Glutamatergic neuron (in vitro differentiated cells): ENCODE measurements at regions not wholly inside any gene's neighbourhood (a gene's known extent, or its start where the extent isn't known, plus 50 kb on each side); places are given as distances from the start of the nearest gene placed in this dataset.
"Not testable (repeated sequence)": the region's sequence is repeated elsewhere in the genome, so short reads cannot be mapped to it uniquely, and the experiment has no call there.

Experiments used
- DNase-seq: peaks from one replicate; pipeline ENCODE4 v3.0.0; 2022
- H3K27ac Mint-ChIP-seq: one replicate; pipeline ENCODE4 v1.8.0; 2020; ENCODE audit warnings: mild to moderate bottlenecking, mixed read lengths, inconsistent platforms; ENCODE audit not compliant: unreplicated experiment
- H3K27me3 Mint-ChIP-seq: one replicate; pipeline ENCODE4 v1.8.0; 2020; ENCODE audit warnings: mild to moderate bottlenecking, moderate library complexity, mixed read lengths, inconsistent platforms; ENCODE audit not compliant: unreplicated experiment
- H3K36me3 Mint-ChIP-seq: one replicate; pipeline ENCODE4 v1.8.0; 2020; ENCODE audit warnings: mild to moderate bottlenecking, mixed read lengths, inconsistent platforms; ENCODE audit not compliant: unreplicated experiment
- H3K4me1 Mint-ChIP-seq: one replicate; pipeline ENCODE4 v1.8.0; 2020; ENCODE audit warnings: mild to moderate bottlenecking, low read depth, mixed read lengths, inconsistent platforms; ENCODE audit not compliant: unreplicated experiment
- H3K4me3 Mint-ChIP-seq: one replicate; pipeline ENCODE4 v1.8.0; 2020; ENCODE audit warnings: mild to moderate bottlenecking, mixed read lengths, inconsistent platforms; ENCODE audit not compliant: unreplicated experiment
- H3K9me3 Mint-ChIP-seq: one replicate; pipeline ENCODE4 v1.8.0; 2020; ENCODE audit warnings: mild to moderate bottlenecking, moderate library complexity, mixed read lengths, inconsistent platforms; ENCODE audit not compliant: unreplicated experiment
- TF ChIP-seq, protein P1 (sequence below): fragments of 200-600 bp; sonication (generic); IDR thresholded peaks from one replicate; pipeline ENCODE4 v1.5.0; 2021; ENCODE audit not compliant: partially characterized antibody, unreplicated experiment

DNA sequence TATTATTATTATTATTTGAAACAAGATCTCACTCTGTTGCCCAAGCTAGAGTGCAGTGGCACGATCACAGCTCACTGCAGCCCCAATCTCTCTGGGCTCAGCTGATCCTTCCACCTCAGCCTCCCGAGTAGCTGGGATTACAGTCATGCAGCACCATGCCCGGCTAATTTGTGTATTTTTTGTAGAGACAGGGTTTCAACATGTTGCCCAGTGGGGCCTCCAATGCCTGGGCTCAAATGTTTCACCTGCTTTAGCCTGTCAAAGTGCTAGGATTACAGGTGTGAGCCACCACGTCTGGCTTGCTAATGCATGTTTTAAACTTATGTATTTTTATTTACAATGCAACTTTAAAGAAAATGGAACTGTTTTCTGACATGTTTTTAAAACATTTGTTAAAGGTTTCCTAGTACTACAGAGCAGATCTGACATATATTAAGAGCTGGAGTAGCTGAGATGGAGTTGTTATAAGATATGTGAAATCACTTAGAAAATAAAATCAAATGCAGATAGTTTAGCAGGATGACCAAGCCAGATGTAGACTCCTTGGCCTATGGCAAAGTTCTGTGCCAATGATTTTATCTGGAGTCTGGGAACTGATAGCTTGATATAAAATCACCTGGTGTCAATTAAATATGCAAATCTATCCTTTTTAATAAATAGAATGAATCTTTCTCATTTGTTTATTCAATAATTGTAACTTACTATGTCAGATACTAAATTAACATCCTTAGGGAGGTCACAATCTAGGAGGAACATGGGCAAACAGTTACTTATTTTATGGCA is 310.1 kb upstream of the NAALADL2 start:
- DNase-seq = no peak
- H3K4me3 Mint-ChIP-seq = no peak overlapping the region
- TF ChIP-seq, protein P1, sequence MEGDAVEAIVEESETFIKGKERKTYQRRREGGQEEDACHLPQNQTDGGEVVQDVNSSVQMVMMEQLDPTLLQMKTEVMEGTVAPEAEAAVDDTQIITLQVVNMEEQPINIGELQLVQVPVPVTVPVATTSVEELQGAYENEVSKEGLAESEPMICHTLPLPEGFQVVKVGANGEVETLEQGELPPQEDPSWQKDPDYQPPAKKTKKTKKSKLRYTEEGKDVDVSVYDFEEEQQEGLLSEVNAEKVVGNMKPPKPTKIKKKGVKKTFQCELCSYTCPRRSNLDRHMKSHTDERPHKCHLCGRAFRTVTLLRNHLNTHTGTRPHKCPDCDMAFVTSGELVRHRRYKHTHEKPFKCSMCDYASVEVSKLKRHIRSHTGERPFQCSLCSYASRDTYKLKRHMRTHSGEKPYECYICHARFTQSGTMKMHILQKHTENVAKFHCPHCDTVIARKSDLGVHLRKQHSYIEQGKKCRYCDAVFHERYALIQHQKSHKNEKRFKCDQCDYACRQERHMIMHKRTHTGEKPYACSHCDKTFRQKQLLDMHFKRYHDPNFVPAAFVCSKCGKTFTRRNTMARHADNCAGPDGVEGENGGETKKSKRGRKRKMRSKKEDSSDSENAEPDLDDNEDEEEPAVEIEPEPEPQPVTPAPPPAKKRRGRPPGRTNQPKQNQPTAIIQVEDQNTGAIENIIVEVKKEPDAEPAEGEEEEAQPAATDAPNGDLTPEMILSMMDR = no peak
- no peaks in the 10 kb centered on the region for H3K9me3 Mint-ChIP-seq
- H3K4me1 Mint-ChIP-seq = no peaks in the 10 kb centered on the region
- no peak overlapping the region for H3K27ac Mint-ChIP-seq
- no peaks in the 10 kb centered on the region for H3K36me3 Mint-ChIP-seq
- H3K27me3 Mint-ChIP-seq = no peaks in the 10 kb centered on the region

DNA sequence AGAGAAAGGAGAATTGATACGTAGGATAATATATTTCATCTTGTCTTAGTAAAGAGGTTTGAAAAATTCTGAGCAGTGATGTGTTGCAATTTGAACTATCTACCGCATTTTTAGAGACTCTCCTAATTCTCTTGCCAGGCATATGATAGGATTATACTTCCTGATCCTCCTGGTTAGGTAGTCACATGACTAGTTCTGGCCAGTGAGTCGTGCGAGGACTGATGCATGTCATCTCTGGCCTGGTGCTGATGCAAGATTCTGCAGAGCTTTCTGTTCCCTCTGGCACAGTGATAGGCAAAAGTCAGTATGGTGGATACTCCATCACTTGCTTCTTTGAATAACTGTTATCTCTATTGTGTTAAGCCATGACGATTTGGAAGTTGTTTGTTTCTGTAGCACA is 277.6 kb upstream of the NAALADL2 start:
- DNase-seq = no peak
- H3K27me3 Mint-ChIP-seq = peaks cover 1% of the 10 kb centered on the region
- H3K9me3 Mint-ChIP-seq = no peaks in the 10 kb centered on the region
- H3K36me3 Mint-ChIP-seq = no peaks in the 10 kb centered on the region
- no peak overlapping the region for H3K27ac Mint-ChIP-seq
- H3K4me3 Mint-ChIP-seq = no peak overlapping the region
- TF ChIP-seq, protein P1 = no peak
- H3K4me1 Mint-ChIP-seq = peaks cover 7% of the 10 kb centered on the region

DNA sequence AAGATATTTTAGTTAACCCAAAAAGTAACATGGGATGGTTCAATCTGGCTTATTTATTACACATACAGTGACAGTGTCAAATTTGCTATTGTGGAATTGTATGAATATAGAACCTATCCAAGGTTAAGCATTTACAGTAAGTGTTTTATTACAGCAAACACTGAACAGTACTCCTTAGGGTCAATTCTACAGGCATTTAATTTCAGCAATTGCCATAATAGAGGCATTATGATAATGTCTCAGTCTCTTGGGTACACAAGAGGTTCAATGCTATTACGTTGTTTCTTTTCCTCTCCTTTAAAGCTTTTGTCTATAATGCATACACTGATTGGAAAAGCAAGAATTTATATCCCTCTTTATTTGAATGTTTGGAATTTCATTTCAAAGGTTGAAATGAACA is 275.7 kb upstream of the NAALADL2 start:
- H3K36me3 Mint-ChIP-seq = no peaks in the 10 kb centered on the region
- H3K9me3 Mint-ChIP-seq = peaks cover 3% of the 10 kb centered on the region
- peaks cover 7% of the 10 kb centered on the region for H3K4me1 Mint-ChIP-seq
- no peak overlapping the region for H3K27ac Mint-ChIP-seq
- DNase-seq = no peak
- H3K4me3 Mint-ChIP-seq = no peak overlapping the region
- TF ChIP-seq, protein P1 = no peak
- H3K27me3 Mint-ChIP-seq = peaks cover 1% of the 10 kb centered on the region

DNA sequence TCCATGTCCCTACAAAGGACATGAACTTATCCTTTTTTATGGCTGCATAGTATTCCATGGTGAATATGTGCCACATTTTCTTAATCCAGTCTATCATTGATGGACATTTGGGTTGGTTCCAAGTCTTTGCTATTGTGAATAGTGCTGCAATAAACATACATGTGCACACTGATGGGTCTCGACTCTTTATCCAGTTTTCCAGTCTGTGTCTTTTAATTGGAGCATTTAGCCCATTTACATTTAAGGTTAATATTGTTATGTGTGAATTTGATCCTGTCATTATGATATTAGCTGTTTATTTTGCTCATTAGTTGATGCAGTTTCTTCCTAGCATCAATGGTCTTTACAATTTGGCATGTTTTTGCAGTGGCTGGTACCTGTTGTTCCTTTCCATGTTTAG is 272.0 kb upstream of the NAALADL2 start:
- H3K4me1 Mint-ChIP-seq, H3K36me3 Mint-ChIP-seq, H3K9me3 Mint-ChIP-seq, DNase-seq, H3K27ac Mint-ChIP-seq, H3K27me3 Mint-ChIP-seq, H3K4me3 Mint-ChIP-seq: not testable (repeated sequence)

DNA sequence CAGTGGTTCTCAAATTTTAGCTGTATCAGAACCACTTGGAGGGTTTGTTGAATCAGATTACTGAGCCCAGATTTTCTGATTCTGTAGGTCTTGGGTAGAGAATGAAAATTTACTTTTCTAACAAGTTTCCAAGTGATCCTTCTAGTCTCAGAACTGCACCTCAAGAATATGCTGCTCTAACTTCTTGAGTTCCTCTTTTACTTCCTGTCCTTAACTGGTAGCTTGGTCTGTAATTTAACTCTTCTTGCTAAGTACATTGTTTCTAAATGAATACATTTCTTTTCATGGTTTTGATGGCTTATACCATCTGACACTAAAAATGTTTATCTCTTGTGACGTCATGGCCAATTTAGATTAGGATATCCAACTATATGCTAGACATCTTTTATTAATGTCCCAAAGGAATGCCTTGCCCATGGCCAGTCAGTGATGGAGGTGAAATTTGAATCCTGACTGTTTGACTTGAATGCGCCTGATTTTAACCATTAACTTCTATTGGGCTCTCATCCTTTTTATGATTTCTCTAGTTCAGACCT is 262.6 kb upstream of the NAALADL2 start:
- peaks cover 2% of the 10 kb centered on the region for H3K27me3 Mint-ChIP-seq
- TF ChIP-seq, protein P1 = no peak
- H3K4me3 Mint-ChIP-seq = no peak overlapping the region
- H3K9me3 Mint-ChIP-seq = no peaks in the 10 kb centered on the region
- no peak for DNase-seq
- no peaks in the 10 kb centered on the region for H3K36me3 Mint-ChIP-seq
- H3K4me1 Mint-ChIP-seq = peaks cover 3% of the 10 kb centered on the region
- no peak overlapping the region for H3K27ac Mint-ChIP-seq
